ENCODE measurements at regions not wholly inside any gene's neighbourhood (a gene's known extent, or its start where the extent isn't known, plus 50 kb on each side); places are given as distances from the start of the nearest gene placed in this dataset.

DNA sequence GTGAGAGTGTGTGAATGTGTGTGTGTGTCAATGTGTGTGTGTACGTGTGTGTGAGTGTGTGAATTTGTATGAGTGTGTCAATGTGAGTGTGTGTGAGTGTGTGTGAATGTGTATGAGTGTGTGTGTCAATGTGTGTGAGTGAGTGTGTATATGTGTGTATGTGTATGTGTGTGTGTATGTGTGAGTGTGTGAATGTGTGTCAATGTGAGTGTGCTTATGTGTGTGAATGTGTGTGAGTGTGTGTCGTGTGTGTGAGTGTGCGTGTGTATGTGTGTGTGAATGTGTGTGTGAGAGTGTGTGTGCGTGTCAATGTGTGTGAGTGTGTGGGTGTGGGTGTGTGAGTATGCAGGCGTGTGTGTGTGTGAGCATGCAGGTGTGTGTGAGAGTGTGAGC is 93.5 kb upstream of the ALDH1A3 start:
- TF ChIP-seq, protein P1, sequence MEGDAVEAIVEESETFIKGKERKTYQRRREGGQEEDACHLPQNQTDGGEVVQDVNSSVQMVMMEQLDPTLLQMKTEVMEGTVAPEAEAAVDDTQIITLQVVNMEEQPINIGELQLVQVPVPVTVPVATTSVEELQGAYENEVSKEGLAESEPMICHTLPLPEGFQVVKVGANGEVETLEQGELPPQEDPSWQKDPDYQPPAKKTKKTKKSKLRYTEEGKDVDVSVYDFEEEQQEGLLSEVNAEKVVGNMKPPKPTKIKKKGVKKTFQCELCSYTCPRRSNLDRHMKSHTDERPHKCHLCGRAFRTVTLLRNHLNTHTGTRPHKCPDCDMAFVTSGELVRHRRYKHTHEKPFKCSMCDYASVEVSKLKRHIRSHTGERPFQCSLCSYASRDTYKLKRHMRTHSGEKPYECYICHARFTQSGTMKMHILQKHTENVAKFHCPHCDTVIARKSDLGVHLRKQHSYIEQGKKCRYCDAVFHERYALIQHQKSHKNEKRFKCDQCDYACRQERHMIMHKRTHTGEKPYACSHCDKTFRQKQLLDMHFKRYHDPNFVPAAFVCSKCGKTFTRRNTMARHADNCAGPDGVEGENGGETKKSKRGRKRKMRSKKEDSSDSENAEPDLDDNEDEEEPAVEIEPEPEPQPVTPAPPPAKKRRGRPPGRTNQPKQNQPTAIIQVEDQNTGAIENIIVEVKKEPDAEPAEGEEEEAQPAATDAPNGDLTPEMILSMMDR (IDR thresholded peaks at IDR 0.05 in 8 of 11, conservative IDR thresholded peaks at IDR 0.05 in 3 of 11), result no peak
- TF ChIP-seq POLR2A (IDR thresholded peaks at IDR 0.05) (no peak), POLR2AphosphoS5 (IDR thresholded peaks at IDR 0.05) (no peak)
